ENCODE measurements at regions not wholly inside any gene's neighbourhood (a gene's known extent, or its start where the extent isn't known, plus 50 kb on each side); places are given as distances from the start of the nearest gene placed in this dataset.

GRCh38 chr20:60627751-60628565 is 624.1 kb upstream of the CDH4 start:
- TF ChIP-seq CTCF (IDR thresholded peaks at IDR 0.05; ENCODE audit: low read length) (no peak), EZH2 (optimal IDR thresholded peaks at IDR 0.05; ENCODE audit: low read depth, low read length) (no peak), EZH2phosphoT487 (IDR thresholded peaks at IDR 0.05; ENCODE audit: low read length) (no peak)
